Ishikawa (cell line): ENCODE measurements at regions not wholly inside any gene's neighbourhood (a gene's known extent, or its start where the extent isn't known, plus 50 kb on each side); places are given as distances from the start of the nearest gene placed in this dataset.

Experiments used
- CREB1 ChIP-seq: IDR thresholded peaks from 2 replicates; pipeline ENCODE4 v1.6.1; 2012; ENCODE audit warnings: low read depth
- EP300 ChIP-seq: IDR thresholded peaks from 2 replicates; pipeline ENCODE4 v1.6.1; 2012; ENCODE audit warnings: borderline replicate concordance
- RAD21 ChIP-seq: IDR thresholded peaks from 2 replicates; pipeline ENCODE4 v1.6.1; 2012; ENCODE audit warnings: low read depth
- REST ChIP-seq: IDR thresholded peaks from 2 replicates; pipeline ENCODE4 v1.6.1; 2012; ENCODE audit warnings: low read depth, mild to moderate bottlenecking
- TAF1 ChIP-seq: IDR thresholded peaks from 2 replicates; pipeline ENCODE4 v1.6.1; 2012; ENCODE audit warnings: low read depth, mild to moderate bottlenecking
- YY1 ChIP-seq: IDR thresholded peaks from 2 replicates; pipeline ENCODE4 v1.6.1; 2012; ENCODE audit warnings: low read depth

- TF ChIP-seq REST = no peak
- TF ChIP-seq EP300 = no peak
- no peak for TF ChIP-seq TAF1
- no peak for TF ChIP-seq YY1
- no peak for TF ChIP-seq CREB1
- no peak for TF ChIP-seq RAD21
These were observed 101.8 kb upstream of the NHSL1 start for GRCh38 chr6:138601128-138601527.
